Hypothalamus (tissue), 51 donors: ENCODE measurements at regions not wholly inside any gene's neighbourhood (a gene's known extent, or its start where the extent isn't known, plus 50 kb on each side); places are given as distances from the start of the nearest gene placed in this dataset.
A peak's percentile ranks its signal among the peaks of the same experiment; 100 is the strongest.

Experiments used
- DNase-seq, 51 donors: peaks; one replicate each; lab custom pipeline; 2025; lab: John Stamatoyannopoulos, UW

- no peak for DNase-seq
Measured at GRCh38 chr7:98467570-98468312, 66.9 kb upstream of the BAIAP2L1 start.

- no peak for DNase-seq
Measured at GRCh38 chr7:98465022-98465421, 64.1 kb upstream of the BAIAP2L1 start.

- DNase-seq: peak in 29 of 51 donors; percentile 0 to 57 (median 19)
Measured at GRCh38 chr7:98464558-98464940, 63.7 kb upstream of the BAIAP2L1 start.

GRCh38 chr7:98463837-98464557 is 63.1 kb upstream of the BAIAP2L1 start:
- peak in 1 of 51 donors; percentile 18 for DNase-seq

- peak in 2 of 51 donors; percentile 0 to 19 for DNase-seq
Measured at GRCh38 chr7:98462911-98463633, 62.2 kb upstream of the BAIAP2L1 start.

- no peak for DNase-seq
Measured at GRCh38 chr7:98460902-98461301, 60.0 kb upstream of the BAIAP2L1 start.

GRCh38 chr7:98459529-98459928 is 58.6 kb upstream of the BAIAP2L1 start:
- DNase-seq: no peak

GRCh38 chr7:98458090-98458875 is 57.4 kb upstream of the BAIAP2L1 start:
- DNase-seq: no peak

- DNase-seq: no peak
Measured at GRCh38 chr7:98456866-98457265, 56.0 kb upstream of the BAIAP2L1 start.

GRCh38 chr7:98452791-98453190 is 51.9 kb upstream of the BAIAP2L1 start:
- no peak for DNase-seq
